ENCODE measurements at regions not wholly inside any gene's neighbourhood (a gene's known extent, or its start where the extent isn't known, plus 50 kb on each side); places are given as distances from the start of the nearest gene placed in this dataset.

DNA sequence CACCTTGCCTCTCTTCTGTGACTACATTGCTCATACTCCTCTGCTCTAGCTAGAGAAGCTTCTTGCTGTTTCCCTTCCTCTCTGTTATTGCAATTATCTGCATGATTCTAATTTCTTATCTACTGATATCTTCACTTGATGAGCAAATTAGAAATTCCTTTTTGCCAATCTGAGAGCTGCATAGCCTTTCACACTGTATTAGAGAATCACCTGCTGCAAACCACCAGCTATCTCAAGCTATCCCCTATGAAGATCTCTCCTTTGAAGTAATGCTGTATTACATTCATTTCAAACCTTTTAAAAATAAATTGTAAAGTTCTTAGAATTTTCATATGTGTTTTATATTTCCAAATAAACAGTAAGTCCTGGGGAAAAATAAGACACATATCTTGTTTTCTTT lies 89.0 kb upstream of the ZNF804B start:
- TF ChIP-seq SNAI2 (CRISPR knock-in tag; IDR thresholded peaks at IDR 0.05) = no peak
- no peak for TF ChIP-seq ISL1 (CRISPR knock-in tag; IDR thresholded peaks at IDR 0.05)
- TF ChIP-seq OSR1 (CRISPR knock-in tag; IDR thresholded peaks at IDR 0.05) = no peak
- TF ChIP-seq, protein P1, sequence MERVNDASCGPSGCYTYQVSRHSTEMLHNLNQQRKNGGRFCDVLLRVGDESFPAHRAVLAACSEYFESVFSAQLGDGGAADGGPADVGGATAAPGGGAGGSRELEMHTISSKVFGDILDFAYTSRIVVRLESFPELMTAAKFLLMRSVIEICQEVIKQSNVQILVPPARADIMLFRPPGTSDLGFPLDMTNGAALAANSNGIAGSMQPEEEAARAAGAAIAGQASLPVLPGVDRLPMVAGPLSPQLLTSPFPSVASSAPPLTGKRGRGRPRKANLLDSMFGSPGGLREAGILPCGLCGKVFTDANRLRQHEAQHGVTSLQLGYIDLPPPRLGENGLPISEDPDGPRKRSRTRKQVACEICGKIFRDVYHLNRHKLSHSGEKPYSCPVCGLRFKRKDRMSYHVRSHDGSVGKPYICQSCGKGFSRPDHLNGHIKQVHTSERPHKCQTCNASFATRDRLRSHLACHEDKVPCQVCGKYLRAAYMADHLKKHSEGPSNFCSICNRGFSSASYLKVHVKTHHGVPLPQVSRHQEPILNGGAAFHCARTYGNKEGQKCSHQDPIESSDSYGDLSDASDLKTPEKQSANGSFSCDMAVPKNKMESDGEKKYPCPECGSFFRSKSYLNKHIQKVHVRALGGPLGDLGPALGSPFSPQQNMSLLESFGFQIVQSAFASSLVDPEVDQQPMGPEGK (CRISPR knock-in tag; IDR thresholded peaks at IDR 0.05; ENCODE audit: borderline replicate concordance) = no peak
- TF ChIP-seq ZC3H10 (CRISPR knock-in tag; IDR thresholded peaks at IDR 0.05) = no peak
- TF ChIP-seq, protein P2, sequence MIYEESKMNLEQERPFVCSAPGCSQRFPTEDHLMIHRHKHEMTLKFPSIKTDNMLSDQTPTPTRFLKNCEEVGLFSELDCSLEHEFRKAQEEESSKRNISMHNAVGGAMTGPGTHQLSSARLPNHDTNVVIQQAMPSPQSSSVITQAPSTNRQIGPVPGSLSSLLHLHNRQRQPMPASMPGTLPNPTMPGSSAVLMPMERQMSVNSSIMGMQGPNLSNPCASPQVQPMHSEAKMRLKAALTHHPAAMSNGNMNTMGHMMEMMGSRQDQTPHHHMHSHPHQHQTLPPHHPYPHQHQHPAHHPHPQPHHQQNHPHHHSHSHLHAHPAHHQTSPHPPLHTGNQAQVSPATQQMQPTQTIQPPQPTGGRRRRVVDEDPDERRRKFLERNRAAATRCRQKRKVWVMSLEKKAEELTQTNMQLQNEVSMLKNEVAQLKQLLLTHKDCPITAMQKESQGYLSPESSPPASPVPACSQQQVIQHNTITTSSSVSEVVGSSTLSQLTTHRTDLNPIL (CRISPR knock-in tag; IDR thresholded peaks at IDR 0.05; ENCODE audit: low read depth) = no peak
- TF ChIP-seq ZFP30 (CRISPR knock-in tag; IDR thresholded peaks at IDR 0.05) = no peak
- TF ChIP-seq ARNTL (CRISPR knock-in tag; IDR thresholded peaks at IDR 0.05; ENCODE audit: borderline replicate concordance, low read depth) = no peak
- no peak for TF ChIP-seq TOX (CRISPR knock-in tag; IDR thresholded peaks at IDR 0.05; ENCODE audit: borderline replicate concordance)
- TF ChIP-seq ESRRG (CRISPR knock-in tag; IDR thresholded peaks at IDR 0.05) = no peak
- TF ChIP-seq PPARA (CRISPR knock-in tag; IDR thresholded peaks at IDR 0.05; ENCODE audit: borderline replicate concordance) = no peak
- TF ChIP-seq BACH2 (CRISPR knock-in tag; IDR thresholded peaks at IDR 0.05; ENCODE audit: borderline replicate concordance) = no peak
- no peak for TF ChIP-seq ZFP3 (CRISPR knock-in tag; IDR thresholded peaks at IDR 0.05)
- no peak for TF ChIP-seq ZNF565 (CRISPR knock-in tag; conservative IDR thresholded peaks at IDR 0.05; ENCODE audit: low read depth)
- no peak for TF ChIP-seq GLIS3 (CRISPR knock-in tag; IDR thresholded peaks at IDR 0.05)
- no peak for TF ChIP-seq TCF4 (CRISPR knock-in tag; IDR thresholded peaks at IDR 0.05; ENCODE audit: borderline replicate concordance)
- no peak for TF ChIP-seq ZNF70 (CRISPR knock-in tag; IDR thresholded peaks at IDR 0.05)
- TF ChIP-seq ZNF8 (CRISPR knock-in tag; IDR thresholded peaks at IDR 0.05) = no peak
- ATAC-seq = no peak

DNA sequence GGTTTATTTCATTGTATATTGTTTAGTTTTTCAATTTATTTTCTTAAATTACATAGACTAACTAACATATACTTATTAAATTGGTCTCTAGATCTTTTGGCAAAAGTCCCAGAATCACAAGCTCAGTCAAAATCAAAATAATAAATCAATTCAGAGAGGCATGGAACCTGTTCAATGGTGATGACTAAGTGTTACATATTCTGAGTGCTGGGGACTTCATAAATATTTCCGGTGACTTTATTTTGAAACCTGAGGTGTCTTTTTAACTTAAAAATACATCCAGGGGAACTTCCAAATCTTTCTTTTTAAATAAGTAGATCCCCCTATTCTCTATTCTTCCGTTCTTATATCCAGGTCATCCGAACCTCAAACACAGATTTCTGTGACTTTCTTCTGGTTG lies 89.6 kb upstream of the ZNF804B start:
- no peak for TF ChIP-seq ISL1 (CRISPR knock-in tag; IDR thresholded peaks at IDR 0.05)
- TF ChIP-seq ZNF70 (CRISPR knock-in tag; IDR thresholded peaks at IDR 0.05) = no peak
- TF ChIP-seq, protein P3, sequence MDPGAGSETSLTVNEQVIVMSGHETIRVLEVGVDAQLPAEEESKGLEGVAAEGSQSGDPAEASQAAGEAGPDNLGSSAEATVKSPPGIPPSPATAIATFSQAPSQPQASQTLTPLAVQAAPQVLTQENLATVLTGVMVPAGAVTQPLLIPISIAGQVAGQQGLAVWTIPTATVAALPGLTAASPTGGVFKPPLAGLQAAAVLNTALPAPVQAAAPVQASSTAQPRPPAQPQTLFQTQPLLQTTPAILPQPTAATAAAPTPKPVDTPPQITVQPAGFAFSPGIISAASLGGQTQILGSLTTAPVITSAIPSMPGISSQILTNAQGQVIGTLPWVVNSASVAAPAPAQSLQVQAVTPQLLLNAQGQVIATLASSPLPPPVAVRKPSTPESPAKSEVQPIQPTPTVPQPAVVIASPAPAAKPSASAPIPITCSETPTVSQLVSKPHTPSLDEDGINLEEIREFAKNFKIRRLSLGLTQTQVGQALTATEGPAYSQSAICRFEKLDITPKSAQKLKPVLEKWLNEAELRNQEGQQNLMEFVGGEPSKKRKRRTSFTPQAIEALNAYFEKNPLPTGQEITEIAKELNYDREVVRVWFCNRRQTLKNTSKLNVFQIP (CRISPR knock-in tag; IDR thresholded peaks at IDR 0.05; ENCODE audit: borderline replicate concordance, low read depth) = no peak
- TF ChIP-seq ZNF565 (CRISPR knock-in tag; conservative IDR thresholded peaks at IDR 0.05; ENCODE audit: low read depth) = no peak
- TF ChIP-seq, protein P1 (CRISPR knock-in tag; IDR thresholded peaks at IDR 0.05; ENCODE audit: borderline replicate concordance) = no peak
- no peak for TF ChIP-seq ESRRG (CRISPR knock-in tag; IDR thresholded peaks at IDR 0.05)
- no peak for ATAC-seq

DNA sequence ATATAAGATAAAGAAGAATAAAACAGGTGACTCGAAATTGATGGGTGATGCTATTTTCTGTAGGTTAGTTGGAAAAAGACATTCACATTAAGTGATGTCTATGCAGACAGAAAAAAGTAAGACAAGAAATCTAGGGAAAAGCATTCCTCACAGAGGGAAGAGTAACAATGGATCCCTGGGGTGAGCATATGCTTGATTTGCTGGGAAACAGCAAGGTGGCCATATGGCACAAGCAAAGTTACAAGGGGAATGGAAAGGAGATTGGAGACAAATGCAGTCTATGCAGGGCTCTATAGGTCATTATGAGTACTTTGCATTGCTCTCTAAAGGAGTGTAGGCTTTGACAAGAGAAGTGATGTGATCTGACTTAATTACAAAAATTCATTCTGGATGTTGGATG lies 90.9 kb upstream of the ZNF804B start:
- ATAC-seq = no peak
- TF ChIP-seq ZFP30 (CRISPR knock-in tag; IDR thresholded peaks at IDR 0.05) (no peak), CSDC2 (CRISPR knock-in tag; IDR thresholded peaks at IDR 0.05) (no peak), TOX (CRISPR knock-in tag; IDR thresholded peaks at IDR 0.05; ENCODE audit: borderline replicate concordance) (no peak)

DNA sequence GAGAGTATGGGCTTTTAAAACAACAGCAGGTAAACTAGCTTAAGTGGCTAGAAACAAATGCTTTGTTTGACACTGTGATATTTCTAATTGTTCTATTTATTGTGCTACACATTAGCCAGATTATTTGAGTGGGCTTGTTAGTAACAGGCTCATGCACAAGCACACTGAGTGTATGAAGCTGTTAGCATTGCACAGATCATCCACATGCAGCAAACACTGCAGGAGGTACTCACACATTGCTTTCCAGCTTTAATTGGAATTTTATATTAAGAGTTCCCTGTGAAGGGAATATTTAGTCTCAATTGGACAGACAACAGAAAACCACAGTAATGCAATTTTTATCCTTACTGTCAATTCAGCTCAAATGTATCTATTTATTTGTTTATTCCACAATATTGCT lies 92.9 kb upstream of the ZNF804B start:
- ATAC-seq = no peak
- TF ChIP-seq TCF4 (CRISPR knock-in tag; IDR thresholded peaks at IDR 0.05; ENCODE audit: borderline replicate concordance) (no peak), ISL1 (CRISPR knock-in tag; IDR thresholded peaks at IDR 0.05) (no peak), BACH2 (CRISPR knock-in tag; IDR thresholded peaks at IDR 0.05; ENCODE audit: borderline replicate concordance) (no peak), OSR1 (CRISPR knock-in tag; IDR thresholded peaks at IDR 0.05) (no peak), GLIS3 (CRISPR knock-in tag; IDR thresholded peaks at IDR 0.05) (no peak), ZNF70 (CRISPR knock-in tag; IDR thresholded peaks at IDR 0.05) (no peak)

All from SK-N-SH treated with all-trans-retinoic acid at 6 μM for 48 hours (cell line).